ENCODE measurements at regions not wholly inside any gene's neighbourhood (a gene's known extent, or its start where the extent isn't known, plus 50 kb on each side); places are given as distances from the start of the nearest gene placed in this dataset.

DNA sequence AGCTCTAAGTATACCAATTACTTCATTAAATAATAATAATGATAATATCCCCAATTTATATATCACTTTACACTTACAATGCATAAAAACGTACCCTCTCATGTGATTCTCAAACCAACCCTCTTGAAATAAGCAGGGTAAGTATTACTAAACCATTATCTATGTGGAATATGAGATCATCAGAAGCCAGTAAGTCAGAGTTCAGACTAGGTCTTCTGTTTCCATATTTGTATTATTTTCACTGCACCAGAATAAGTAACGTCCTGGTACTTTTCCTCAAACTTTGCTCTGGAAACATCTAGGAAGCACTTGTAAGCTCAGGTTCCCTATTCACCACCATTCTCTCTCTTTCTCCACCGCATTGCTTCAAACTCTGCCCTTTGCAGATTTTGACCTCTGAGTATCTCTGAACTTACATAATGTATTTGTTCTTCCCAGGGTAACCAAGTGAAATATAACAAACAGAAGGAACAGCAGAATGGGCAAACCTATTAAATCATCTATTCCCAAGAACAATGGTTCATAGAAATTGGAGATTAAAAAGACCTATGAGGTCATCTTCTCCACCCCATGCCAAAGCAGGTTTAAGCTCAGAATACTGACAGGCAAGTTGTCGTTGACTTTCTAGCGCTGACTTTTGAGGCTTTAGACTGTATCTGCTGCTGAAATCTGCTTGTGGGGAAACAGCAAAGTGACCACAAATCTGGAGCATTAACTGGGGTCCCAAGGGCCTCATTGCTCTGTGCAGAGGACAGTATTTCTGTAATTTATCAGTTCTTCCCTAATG, 161.3 kb upstream of the FAR2 start:
- H3K4me3 ChIP-seq (ENCODE audit: low read depth, low read length, poor library complexity, severe bottlenecking), result no peak overlapping the region
- no peak overlapping the region for H3K4me2 ChIP-seq (ENCODE audit: low read length)
- no peak overlapping the region for H3K9ac ChIP-seq (ENCODE audit: low read length)
- no peak for TF ChIP-seq EZH2 (IDR thresholded peaks at IDR 0.05; ENCODE audit: borderline replicate concordance, low read length)
- TF ChIP-seq, protein P1, sequence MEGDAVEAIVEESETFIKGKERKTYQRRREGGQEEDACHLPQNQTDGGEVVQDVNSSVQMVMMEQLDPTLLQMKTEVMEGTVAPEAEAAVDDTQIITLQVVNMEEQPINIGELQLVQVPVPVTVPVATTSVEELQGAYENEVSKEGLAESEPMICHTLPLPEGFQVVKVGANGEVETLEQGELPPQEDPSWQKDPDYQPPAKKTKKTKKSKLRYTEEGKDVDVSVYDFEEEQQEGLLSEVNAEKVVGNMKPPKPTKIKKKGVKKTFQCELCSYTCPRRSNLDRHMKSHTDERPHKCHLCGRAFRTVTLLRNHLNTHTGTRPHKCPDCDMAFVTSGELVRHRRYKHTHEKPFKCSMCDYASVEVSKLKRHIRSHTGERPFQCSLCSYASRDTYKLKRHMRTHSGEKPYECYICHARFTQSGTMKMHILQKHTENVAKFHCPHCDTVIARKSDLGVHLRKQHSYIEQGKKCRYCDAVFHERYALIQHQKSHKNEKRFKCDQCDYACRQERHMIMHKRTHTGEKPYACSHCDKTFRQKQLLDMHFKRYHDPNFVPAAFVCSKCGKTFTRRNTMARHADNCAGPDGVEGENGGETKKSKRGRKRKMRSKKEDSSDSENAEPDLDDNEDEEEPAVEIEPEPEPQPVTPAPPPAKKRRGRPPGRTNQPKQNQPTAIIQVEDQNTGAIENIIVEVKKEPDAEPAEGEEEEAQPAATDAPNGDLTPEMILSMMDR (IDR thresholded peaks at IDR 0.05; ENCODE audit: low read length), result no peak
- no peaks in the 10 kb centered on the region for H3K4me1 ChIP-seq (ENCODE audit: insufficient read depth, low read length, severe bottlenecking)
- no peaks in the 10 kb centered on the region for H3K79me2 ChIP-seq (ENCODE audit: insufficient read depth, low read length)
- no peaks in the 10 kb centered on the region for H3F3A ChIP-seq (ENCODE audit: insufficient read depth, low read length)
- no peaks in the 10 kb centered on the region for H3K36me3 ChIP-seq (ENCODE audit: insufficient read depth, low read length)
- H3K9me2 ChIP-seq (ENCODE audit: low read depth, low read length), result no peaks in the 10 kb centered on the region
- no peaks in the 10 kb centered on the region for H4K20me1 ChIP-seq (ENCODE audit: insufficient read depth, low read length)
- no peak overlapping the region for H3K27ac ChIP-seq (ENCODE audit: low read depth, low read length, poor library complexity, severe bottlenecking)
- H3K27me3 ChIP-seq (ENCODE audit: insufficient read depth, low read length), result no peaks in the 10 kb centered on the region
- H2AFZ ChIP-seq (ENCODE audit: low read length), result no peak overlapping the region
- H3K9me3 ChIP-seq (ENCODE audit: low read length), result no peaks in the 10 kb centered on the region

DNA sequence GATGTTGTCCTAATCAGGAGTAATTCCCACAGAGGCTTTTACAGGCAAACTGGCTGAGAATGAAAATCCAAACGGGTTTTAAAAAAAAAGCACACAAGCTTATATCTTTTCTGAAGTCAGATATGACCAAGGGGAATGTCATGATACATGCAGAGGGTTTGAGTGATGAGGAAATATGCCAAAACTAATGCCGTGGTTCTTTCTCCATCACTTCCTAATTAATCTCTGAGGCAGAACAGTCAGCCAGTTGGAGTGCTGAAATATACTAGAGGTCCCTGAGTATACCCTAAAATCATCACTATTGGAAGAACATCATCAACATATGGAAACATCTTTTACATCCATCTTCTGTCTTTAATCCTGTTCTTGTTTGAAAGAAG, 160.8 kb upstream of the FAR2 start:
- no peak overlapping the region for H2AFZ ChIP-seq (ENCODE audit: low read length)
- no peaks in the 10 kb centered on the region for H3F3A ChIP-seq (ENCODE audit: insufficient read depth, low read length)
- H3K27me3 ChIP-seq (ENCODE audit: insufficient read depth, low read length), result no peaks in the 10 kb centered on the region
- no peaks in the 10 kb centered on the region for H3K9me2 ChIP-seq (ENCODE audit: low read depth, low read length)
- no peaks in the 10 kb centered on the region for H3K79me2 ChIP-seq (ENCODE audit: insufficient read depth, low read length)
- no peaks in the 10 kb centered on the region for H3K4me1 ChIP-seq (ENCODE audit: insufficient read depth, low read length, severe bottlenecking)
- no peak overlapping the region for H3K9ac ChIP-seq (ENCODE audit: low read length)
- no peak overlapping the region for H3K4me3 ChIP-seq (ENCODE audit: low read depth, low read length, poor library complexity, severe bottlenecking)
- no peak overlapping the region for H3K27ac ChIP-seq (ENCODE audit: low read depth, low read length, poor library complexity, severe bottlenecking)
- H3K9me3 ChIP-seq (ENCODE audit: low read length), result no peaks in the 10 kb centered on the region
- no peaks in the 10 kb centered on the region for H4K20me1 ChIP-seq (ENCODE audit: insufficient read depth, low read length)
- TF ChIP-seq, protein P1 (IDR thresholded peaks at IDR 0.05; ENCODE audit: low read length), result no peak
- TF ChIP-seq EZH2 (IDR thresholded peaks at IDR 0.05; ENCODE audit: borderline replicate concordance, low read length), result no peak
- no peaks in the 10 kb centered on the region for H3K36me3 ChIP-seq (ENCODE audit: insufficient read depth, low read length)
- no peak overlapping the region for H3K4me2 ChIP-seq (ENCODE audit: low read length)

DNA sequence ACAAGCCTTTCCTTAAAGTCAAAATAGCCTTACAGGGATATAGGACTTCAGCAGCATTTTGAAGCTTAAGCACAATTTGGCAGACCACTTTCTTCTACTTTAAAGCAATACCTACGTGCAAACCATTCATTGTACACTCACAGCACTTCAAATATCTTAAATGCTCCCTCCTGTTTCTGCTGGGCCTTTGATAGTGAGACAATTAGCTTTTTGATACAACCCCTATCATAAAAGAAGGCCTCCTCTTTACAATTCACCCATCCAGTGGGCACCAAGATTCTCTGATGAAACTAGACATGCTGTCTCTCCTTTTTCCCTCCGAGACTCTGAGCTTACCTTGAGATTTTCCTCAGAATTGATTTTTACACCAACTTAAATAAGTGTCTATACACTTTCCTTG, 157.5 kb upstream of the FAR2 start:
- no peaks in the 10 kb centered on the region for H3K27me3 ChIP-seq (ENCODE audit: insufficient read depth, low read length)
- no peak for TF ChIP-seq EZH2 (IDR thresholded peaks at IDR 0.05; ENCODE audit: borderline replicate concordance, low read length)
- TF ChIP-seq, protein P1 (IDR thresholded peaks at IDR 0.05; ENCODE audit: low read length), result no peak
- H3K9me2 ChIP-seq (ENCODE audit: low read depth, low read length), result no peaks in the 10 kb centered on the region
- H3F3A ChIP-seq (ENCODE audit: insufficient read depth, low read length), result no peaks in the 10 kb centered on the region
- H3K27ac ChIP-seq (ENCODE audit: low read depth, low read length, poor library complexity, severe bottlenecking), result no peak overlapping the region
- no peak overlapping the region for H3K4me3 ChIP-seq (ENCODE audit: low read depth, low read length, poor library complexity, severe bottlenecking)
- no peak overlapping the region for H2AFZ ChIP-seq (ENCODE audit: low read length)
- no peaks in the 10 kb centered on the region for H3K9me3 ChIP-seq (ENCODE audit: low read length)
- H3K4me2 ChIP-seq (ENCODE audit: low read length), result no peak overlapping the region
- no peak overlapping the region for H3K9ac ChIP-seq (ENCODE audit: low read length)
- H4K20me1 ChIP-seq (ENCODE audit: insufficient read depth, low read length), result no peaks in the 10 kb centered on the region
- no peaks in the 10 kb centered on the region for H3K4me1 ChIP-seq (ENCODE audit: insufficient read depth, low read length, severe bottlenecking)
- H3K79me2 ChIP-seq (ENCODE audit: insufficient read depth, low read length), result no peaks in the 10 kb centered on the region
- H3K36me3 ChIP-seq (ENCODE audit: insufficient read depth, low read length), result no peaks in the 10 kb centered on the region
